GM13976 (cell line): ENCODE measurements at regions not wholly inside any gene's neighbourhood (a gene's known extent, or its start where the extent isn't known, plus 50 kb on each side); places are given as distances from the start of the nearest gene placed in this dataset.

Experiments used
- DNase-seq: peaks from one replicate; pipeline ENCODE4 v3.0.0; 2012; ENCODE audit warnings: low spot score
- in situ Hi-C: fragments of 300-500 bp; cut with MboI; formaldehyde crosslinking; loops from one replicate; pipeline ENCODE4 v1.12.0; 2022; ENCODE audit warnings: low sequenced_read_pairs, mixed read lengths, inconsistent platforms; ENCODE audit not compliant: unreplicated experiment
- TF ChIP-seq, protein P1 (sequence below): IDR thresholded peaks from 2 replicates; pipeline ENCODE4 v1.5.1; 2012; ENCODE audit warnings: borderline replicate concordance, mild to moderate bottlenecking; ENCODE audit not compliant: insufficient read depth; ENCODE audit errors: extremely low read depth, missing control alignments, control extremely low read depth

- in situ Hi-C loops = no loop called here
- TF ChIP-seq, protein P1, sequence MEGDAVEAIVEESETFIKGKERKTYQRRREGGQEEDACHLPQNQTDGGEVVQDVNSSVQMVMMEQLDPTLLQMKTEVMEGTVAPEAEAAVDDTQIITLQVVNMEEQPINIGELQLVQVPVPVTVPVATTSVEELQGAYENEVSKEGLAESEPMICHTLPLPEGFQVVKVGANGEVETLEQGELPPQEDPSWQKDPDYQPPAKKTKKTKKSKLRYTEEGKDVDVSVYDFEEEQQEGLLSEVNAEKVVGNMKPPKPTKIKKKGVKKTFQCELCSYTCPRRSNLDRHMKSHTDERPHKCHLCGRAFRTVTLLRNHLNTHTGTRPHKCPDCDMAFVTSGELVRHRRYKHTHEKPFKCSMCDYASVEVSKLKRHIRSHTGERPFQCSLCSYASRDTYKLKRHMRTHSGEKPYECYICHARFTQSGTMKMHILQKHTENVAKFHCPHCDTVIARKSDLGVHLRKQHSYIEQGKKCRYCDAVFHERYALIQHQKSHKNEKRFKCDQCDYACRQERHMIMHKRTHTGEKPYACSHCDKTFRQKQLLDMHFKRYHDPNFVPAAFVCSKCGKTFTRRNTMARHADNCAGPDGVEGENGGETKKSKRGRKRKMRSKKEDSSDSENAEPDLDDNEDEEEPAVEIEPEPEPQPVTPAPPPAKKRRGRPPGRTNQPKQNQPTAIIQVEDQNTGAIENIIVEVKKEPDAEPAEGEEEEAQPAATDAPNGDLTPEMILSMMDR = no peak
- no peak for DNase-seq
Observed at GRCh38 chr3:177836671-177837070, 639.4 kb upstream of the TBL1XR1 start.

DNA sequence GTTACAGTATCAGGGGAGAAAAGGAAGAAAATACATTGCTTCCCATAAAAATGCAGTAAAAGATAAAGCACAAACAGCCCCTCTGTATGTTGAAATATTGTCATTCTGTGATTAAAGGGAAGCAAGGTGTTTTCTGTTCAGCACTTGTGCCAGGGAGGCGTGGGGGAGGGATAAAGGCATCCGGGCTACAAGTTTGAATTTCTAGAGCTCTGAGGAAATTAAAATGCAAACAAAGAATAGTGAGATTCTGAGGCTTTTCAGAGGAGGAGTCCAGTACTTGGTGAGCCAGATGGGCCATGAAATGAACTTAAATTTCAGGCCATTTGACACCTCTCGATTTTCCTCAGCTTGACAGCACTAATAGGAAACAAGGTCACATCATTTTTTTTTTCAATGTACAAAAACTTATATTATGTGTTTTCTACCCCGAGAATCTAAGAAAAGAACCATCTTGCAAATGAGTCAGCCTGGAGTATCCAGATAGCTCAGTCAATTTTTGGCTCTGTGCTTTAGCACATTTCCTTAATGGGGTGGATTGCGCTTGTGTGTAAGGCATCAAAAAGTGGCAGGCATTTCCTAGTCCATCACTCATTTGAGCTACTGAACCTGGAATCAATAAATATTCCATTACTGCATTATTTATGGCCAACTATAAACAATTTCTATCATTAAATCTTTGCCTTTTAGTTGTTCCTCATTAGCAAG lies 640.8 kb upstream of the TBL1XR1 start:
- TF ChIP-seq, protein P1 = no peak
- DNase-seq = no peak
- in situ Hi-C loops = no loop called here

DNA sequence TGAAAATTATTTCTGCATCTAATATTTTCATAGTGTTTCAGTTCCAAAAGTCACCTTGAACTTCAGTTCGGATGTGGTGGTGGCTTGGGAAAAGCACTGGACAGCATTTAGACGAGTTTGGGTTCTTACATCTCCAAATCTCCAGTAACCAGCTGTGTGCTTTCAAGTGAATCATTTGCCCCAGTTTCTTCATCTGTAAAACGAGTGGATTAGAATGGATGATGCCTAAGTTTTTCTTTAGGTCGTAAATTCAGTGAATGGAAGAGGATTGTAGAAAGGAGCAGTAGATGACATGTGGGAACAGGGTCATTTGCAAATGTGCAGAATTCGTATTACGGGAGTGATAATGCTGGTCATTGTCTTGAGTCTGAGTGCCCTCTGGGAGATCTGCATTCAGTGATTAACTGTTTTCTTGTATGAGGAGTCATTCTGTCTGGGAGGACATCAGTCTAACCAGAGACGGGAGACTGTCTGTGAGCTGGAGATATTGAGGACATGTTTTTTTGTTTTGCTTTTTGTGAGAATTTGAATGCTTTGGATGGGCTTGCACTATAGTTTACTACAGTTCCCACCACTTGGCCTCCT lies 641.6 kb upstream of the TBL1XR1 start:
- TF ChIP-seq, protein P1 = no peak
- in situ Hi-C loops = no loop called here
- no peak for DNase-seq

DNA sequence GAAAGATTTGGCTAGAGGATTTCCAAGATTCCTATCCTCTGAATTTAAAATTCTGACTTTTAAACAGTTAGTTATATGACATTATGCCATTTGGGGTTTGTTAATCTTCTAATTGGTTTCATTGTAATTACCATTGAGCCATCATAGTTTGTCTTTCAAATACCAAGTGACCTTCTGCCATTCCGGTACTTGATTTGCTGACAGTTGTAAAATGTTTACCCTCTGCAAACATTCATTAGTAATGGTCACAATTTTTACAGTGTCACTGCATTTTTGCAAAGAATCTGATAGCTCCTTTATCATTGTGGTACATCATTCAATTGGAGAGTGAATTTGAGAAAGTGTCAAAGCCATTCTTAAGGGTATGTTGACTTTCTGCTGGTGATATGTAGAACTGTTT lies 645.0 kb upstream of the TBL1XR1 start:
- TF ChIP-seq, protein P1 = no peak
- in situ Hi-C loops = no loop called here
- DNase-seq = no peak

- TF ChIP-seq, protein P1 = no peak
- in situ Hi-C loops = no loop called here
- DNase-seq = no peak
Observed at GRCh38 chr3:177842743-177843734, 645.8 kb upstream of the TBL1XR1 start.

GRCh38 chr3:177852001-177852807 lies 654.9 kb upstream of the TBL1XR1 start:
- no peak for DNase-seq
- in situ Hi-C loops = no loop called here
- TF ChIP-seq, protein P1 = no peak
